Mucosa of stomach (tissue), 1 donor: ENCODE measurements at regions not wholly inside any gene's neighbourhood (a gene's known extent, or its start where the extent isn't known, plus 50 kb on each side); places are given as distances from the start of the nearest gene placed in this dataset.

Experiments
- H3K27me3 ChIP-seq: one replicate; pipeline ENCODE4 v1.7.0; 2013; ENCODE audit warnings: mild to moderate bottlenecking, low read length; ENCODE audit not compliant: control insufficient read depth, insufficient read depth
- H3K36me3 ChIP-seq: one replicate; pipeline ENCODE4 v1.7.0; 2013; ENCODE audit warnings: low read length; ENCODE audit not compliant: control insufficient read depth, insufficient read depth
- H3K4me1 ChIP-seq: one replicate; pipeline ENCODE4 v1.7.0; 2013; ENCODE audit warnings: mild to moderate bottlenecking, low read length; ENCODE audit not compliant: control insufficient read depth, insufficient read depth
- H3K4me3 ChIP-seq: one replicate; pipeline ENCODE4 v1.7.0; 2013; ENCODE audit warnings: low read length
- H3K9ac ChIP-seq: one replicate; pipeline ENCODE4 v1.7.0; 2013; ENCODE audit warnings: mild to moderate bottlenecking, low read length, moderate library complexity
- H3K9me3 ChIP-seq: one replicate; pipeline ENCODE4 v1.7.0; 2013; ENCODE audit warnings: mild to moderate bottlenecking, low read length, moderate library complexity; ENCODE audit not compliant: control insufficient read depth
- donor health status: Pancreatic carcinoma.

DNA sequence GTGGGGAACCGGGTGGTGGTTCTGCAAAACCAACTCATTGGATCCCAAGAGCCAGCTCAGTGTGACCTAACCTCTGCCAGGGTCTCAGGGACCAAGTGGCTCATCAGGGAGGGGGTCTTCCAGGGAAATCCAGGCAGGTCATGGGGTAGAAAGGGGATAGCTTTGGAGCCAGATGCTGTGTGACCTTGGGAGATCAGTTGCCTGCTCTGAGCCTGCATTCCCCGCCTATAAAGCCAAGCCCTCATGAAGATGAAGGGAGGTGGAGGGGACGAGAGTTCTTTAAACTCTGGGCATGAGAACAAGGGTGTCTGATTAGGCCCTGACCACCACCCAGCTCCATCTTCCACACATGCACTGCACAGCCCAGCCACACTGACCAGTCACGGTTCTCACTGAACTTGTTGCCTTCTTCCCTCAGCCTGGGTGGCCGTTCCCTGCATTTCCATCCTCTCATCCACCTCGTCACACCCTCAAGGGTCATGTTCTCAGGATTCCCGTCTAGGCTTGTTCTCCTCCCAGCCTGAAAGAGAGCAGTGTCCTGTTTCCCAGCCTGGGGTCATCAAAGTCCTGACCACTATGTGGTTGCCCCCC lies 475.5 kb downstream of the TBC1D22A start:
- Histone ChIP-seq H3K4me1 (no peaks in the 10 kb centered on the region), H3K27me3 (peaks cover 4% of the 10 kb centered on the region), H3K36me3 (no peaks in the 10 kb centered on the region)

DNA sequence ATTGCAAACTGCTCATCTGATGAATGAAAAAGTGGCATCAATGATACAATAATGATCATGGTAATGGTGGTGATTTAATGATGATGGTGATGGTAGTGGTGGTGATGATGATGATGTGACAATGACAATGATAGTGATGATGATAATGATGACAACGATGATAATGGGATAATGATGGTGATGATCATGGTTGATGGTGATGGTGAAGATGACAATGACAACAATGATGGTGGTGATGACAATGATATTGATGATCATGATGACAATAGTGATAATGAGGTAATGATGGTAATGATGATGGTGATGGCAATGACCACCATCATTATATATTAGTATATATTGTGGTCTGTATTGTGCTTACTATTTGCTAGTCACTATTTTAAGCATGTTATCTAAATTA lies 474.3 kb downstream of the TBC1D22A start:
- H3K27me3 ChIP-seq = peaks cover 4% of the 10 kb centered on the region
- no peaks in the 10 kb centered on the region for H3K9me3 ChIP-seq
- H3K9ac ChIP-seq = no peak overlapping the region

More for the DNA sequence above, 475.5 kb downstream of the TBC1D22A start:
- H3K4me3 ChIP-seq = no peak overlapping the region
- H3K9ac ChIP-seq = no peak overlapping the region
- no peaks in the 10 kb centered on the region for H3K9me3 ChIP-seq

DNA sequence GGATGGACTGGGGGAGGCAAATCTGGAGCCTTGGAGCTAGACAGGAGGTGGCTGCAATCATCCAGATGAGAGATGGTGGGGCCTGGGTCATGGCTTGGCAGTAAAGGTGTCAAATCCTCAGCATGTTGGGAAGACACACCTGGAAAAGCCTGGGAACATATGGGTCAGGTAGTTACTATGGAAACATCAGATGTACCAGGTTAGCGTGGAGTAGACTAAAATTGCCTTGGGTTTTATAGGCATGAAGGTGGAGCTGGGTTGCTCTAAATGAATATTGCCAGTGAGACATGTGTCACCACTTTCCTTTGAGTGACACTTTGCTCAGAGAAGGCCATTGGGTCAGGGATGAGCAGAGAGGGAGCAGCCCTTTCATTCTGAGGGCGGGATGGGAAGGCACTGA lies 473.7 kb downstream of the TBC1D22A start:
- Histone ChIP-seq H3K9me3 (no peaks in the 10 kb centered on the region), H3K27me3 (peaks cover 4% of the 10 kb centered on the region), H3K4me3 (no peak overlapping the region), H3K36me3 (no peaks in the 10 kb centered on the region), H3K4me1 (no peaks in the 10 kb centered on the region), H3K9ac (no peak overlapping the region)

More for the DNA sequence above, 474.3 kb downstream of the TBC1D22A start:
- no peaks in the 10 kb centered on the region for H3K36me3 ChIP-seq
- no peak overlapping the region for H3K4me3 ChIP-seq
- H3K4me1 ChIP-seq = no peaks in the 10 kb centered on the region

DNA sequence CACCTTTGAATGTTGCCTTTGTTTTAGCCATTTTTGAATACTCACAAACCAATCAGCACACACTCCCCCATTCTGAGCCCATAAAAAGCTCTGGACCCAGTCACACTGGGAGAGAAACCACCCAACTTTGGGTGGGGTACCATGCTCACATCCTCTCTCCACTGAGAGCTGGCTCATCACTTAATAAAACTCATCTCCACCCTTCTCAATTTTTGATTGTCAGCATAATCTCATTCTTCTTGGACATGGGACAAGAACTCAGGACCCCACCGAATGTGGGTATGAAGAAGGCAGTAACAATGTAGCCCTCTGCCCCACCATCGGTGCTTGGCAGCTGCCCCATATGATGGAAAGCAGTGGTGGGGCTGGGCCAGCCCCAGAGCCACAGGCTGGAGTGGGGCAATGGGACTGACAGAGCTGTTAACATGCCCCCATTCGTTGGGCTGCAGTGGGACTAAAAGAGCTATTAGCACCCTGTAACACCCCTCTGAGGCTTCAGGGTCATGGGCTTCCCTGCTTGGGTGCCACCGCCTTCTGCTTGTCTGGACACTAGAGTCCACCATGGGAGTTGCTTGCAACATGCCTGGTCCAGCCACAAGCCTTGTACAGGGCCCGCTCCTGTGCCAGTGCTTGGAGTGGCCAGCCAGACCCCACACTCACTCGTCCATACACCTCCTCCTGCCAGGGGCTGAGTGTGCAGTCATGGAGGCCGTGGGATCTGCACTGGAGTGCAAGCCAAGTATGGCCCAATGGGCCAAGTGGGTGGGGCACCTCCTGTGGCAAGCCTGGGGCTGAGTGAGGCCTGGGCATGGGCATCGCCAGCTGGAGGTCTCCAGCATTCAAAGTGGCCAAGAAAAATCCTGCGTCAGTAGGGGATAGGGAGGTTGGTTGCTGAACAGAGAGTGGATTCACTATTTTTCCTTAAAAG lies 471.1 kb downstream of the TBC1D22A start:
- Histone ChIP-seq H3K4me3 (no peak overlapping the region), H3K36me3 (no peaks in the 10 kb centered on the region), H3K9ac (no peak overlapping the region), H3K27me3 (no peaks in the 10 kb centered on the region), H3K9me3 (no peaks in the 10 kb centered on the region), H3K4me1 (no peaks in the 10 kb centered on the region)

DNA sequence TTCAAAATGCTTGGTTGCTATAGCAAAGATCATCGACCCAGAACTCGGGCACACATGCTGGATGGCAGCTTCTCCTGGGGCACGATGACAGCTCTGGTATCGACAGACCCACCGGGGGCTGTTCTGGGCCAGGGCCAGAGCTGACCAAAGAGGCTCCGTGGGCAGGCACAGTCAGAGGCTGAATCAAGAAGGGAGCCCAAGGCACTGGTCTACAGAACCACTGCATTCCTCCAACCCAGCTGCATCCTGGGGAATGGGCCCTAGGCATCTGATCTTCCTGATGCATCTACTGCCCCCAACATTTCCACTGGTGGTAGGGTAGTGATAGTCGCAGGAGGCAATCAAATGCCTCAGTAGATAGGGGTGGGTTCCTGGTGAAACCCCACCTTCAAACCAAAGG lies 470.3 kb downstream of the TBC1D22A start:
- H3K9me3 ChIP-seq = no peaks in the 10 kb centered on the region
- no peak overlapping the region for H3K9ac ChIP-seq
- H3K27me3 ChIP-seq = no peaks in the 10 kb centered on the region
- no peaks in the 10 kb centered on the region for H3K36me3 ChIP-seq
- no peak overlapping the region for H3K4me3 ChIP-seq
- no peaks in the 10 kb centered on the region for H3K4me1 ChIP-seq

DNA sequence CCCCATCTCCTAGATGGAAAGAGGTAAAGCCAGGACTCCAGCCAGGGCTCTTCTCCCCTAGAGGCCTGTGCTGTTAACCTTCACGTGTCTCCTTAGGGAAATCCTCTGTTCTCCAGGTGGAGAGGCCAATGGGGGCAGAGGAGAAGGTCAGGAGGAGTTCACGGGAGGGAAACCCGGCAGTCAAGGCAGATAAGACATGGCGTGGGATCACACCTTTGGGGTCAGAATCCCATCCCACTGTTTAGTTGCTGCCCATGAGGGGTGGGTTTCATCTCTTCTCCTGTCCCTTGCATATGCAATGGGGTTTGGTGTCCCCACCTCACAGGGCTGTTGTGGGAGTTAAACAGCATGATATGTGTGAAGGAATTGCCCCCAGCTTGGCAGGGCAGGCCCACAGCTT lies 469.7 kb downstream of the TBC1D22A start:
- no peaks in the 10 kb centered on the region for H3K9me3 ChIP-seq
- H3K4me3 ChIP-seq = no peak overlapping the region
- no peaks in the 10 kb centered on the region for H3K4me1 ChIP-seq
- no peak overlapping the region for H3K9ac ChIP-seq
- no peaks in the 10 kb centered on the region for H3K36me3 ChIP-seq
- no peaks in the 10 kb centered on the region for H3K27me3 ChIP-seq

DNA sequence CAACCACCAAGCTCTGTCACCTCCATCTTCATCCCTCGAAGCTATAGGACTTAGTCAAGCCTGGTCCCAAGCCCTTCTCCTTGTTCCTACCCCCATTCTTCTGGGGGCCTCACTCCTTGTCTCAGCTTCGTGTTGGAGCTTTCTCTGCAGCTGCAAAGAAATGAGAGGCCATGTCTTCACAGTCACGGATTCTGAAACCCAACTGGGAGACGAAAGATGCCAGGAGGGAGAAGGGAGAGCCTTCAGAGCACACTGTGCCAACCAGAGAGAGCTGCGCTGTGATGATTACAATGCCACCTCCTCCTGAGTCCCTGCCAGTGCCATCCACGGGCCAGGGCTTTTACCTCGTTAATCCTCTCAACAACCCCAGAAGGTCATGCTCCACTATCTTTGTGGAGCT lies 469.3 kb downstream of the TBC1D22A start:
- Histone ChIP-seq H3K9me3 (no peaks in the 10 kb centered on the region), H3K36me3 (no peaks in the 10 kb centered on the region), H3K9ac (no peak overlapping the region), H3K27me3 (no peaks in the 10 kb centered on the region), H3K4me1 (no peaks in the 10 kb centered on the region), H3K4me3 (no peak overlapping the region)

DNA sequence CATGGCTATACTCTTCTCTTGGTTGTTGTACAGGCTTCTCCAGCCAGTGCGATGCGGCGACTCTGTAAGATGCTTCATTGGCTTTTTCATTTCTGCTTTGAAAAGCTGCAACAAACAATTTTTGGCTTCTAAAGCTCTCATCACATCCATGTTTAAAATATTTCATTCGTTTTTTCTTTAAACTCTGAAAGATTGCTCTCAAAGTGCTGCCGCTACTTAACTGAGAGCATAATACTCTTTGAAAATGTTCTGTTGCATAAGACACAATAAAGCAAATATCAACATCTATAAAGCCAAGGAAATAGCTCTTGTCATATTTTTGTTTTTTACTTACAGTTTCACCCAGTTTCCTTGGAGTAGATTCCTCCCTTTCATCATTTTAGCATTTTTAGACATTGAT lies 468.3 kb downstream of the TBC1D22A start:
- no peaks in the 10 kb centered on the region for H3K4me1 ChIP-seq
- no peaks in the 10 kb centered on the region for H3K27me3 ChIP-seq
- no peaks in the 10 kb centered on the region for H3K36me3 ChIP-seq
- H3K9ac ChIP-seq = no peak overlapping the region
- H3K4me3 ChIP-seq = no peak overlapping the region
- H3K9me3 ChIP-seq = no peaks in the 10 kb centered on the region

DNA sequence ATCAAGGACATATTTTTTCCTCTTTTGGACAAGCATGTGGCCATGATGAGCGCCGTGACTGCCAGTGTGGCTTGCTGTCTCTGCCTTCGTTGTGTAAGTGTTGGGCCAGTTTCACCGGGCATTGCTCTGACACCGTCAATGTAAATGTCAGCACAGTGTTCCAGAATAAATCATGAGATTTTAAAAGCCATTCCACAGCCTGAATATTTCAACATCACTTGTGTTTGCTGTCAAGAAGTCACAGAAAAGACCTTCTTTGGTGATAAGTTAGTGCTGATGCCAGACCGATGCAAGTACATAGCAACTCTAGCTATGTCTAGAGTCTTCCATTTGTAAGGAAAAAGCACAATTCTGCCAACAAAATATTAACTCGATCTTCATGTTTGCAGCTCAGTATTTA lies 467.8 kb downstream of the TBC1D22A start:
- Histone ChIP-seq H3K9me3 (no peaks in the 10 kb centered on the region), H3K27me3 (no peaks in the 10 kb centered on the region), H3K9ac (no peak overlapping the region), H3K4me3 (no peak overlapping the region), H3K36me3 (no peaks in the 10 kb centered on the region), H3K4me1 (no peaks in the 10 kb centered on the region)

DNA sequence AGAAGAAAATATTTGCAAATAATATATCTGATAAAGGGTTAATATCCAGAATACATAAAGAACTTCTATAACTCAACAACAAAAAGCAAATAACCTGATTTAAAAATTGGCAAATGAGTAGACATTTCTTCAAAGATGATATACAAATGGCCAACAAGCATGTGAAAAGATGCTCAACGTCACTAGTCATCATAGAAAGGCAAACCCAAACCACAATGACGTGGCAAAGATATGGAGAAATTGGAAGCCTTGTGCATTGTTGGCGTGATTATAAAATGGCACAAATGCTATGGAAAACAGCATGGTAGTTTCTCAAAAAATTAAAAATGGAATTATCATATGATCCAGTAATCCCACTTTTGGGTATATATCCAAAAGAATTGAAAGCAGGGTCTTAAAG lies 466.3 kb downstream of the TBC1D22A start:
- no peaks in the 10 kb centered on the region for H3K36me3 ChIP-seq
- no peak overlapping the region for H3K4me3 ChIP-seq
- H3K4me1 ChIP-seq = no peaks in the 10 kb centered on the region
- H3K9ac ChIP-seq = no peak overlapping the region
- no peaks in the 10 kb centered on the region for H3K9me3 ChIP-seq
- H3K27me3 ChIP-seq = no peaks in the 10 kb centered on the region

DNA sequence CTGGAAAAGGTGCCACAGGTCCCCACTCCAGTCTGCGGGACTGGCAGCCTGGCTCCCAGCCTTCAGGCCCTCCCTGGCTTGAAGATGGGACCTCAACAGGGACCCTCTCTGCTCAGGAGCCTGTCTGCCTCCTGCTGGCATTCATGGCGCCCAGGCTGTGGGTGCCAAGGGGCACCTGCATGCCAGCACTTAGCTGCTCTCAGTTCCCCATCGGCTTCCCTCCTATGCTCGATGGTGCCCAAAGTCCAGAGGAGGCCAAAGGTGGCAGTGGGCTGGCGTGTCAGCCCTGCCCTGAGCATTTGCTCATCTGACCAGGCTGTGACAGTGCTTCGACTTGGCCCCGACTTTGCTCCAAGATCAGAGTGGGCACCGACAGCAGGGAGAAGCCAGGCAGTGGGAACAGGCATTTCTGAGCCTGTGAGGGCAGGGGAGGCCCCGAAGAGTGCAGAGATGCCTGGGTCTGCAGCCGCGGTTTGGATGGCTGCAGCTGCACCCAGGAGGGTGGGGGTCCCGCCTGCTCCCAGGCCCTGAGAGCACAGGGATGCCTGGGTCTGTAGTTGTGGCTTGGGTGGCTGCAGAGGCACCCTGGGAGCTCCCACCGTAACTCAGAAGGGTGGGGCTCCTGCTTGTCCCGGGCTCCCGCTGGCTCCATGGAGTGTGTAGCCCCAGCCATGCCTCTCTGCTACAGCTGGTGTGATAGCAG lies 463.6 kb downstream of the TBC1D22A start:
- no peak overlapping the region for H3K9ac ChIP-seq
- no peak overlapping the region for H3K4me3 ChIP-seq
- H3K4me1 ChIP-seq = no peaks in the 10 kb centered on the region
- no peaks in the 10 kb centered on the region for H3K36me3 ChIP-seq
- no peaks in the 10 kb centered on the region for H3K27me3 ChIP-seq
- no peaks in the 10 kb centered on the region for H3K9me3 ChIP-seq
